Keratinocyte (primary cell): ENCODE measurements at regions not wholly inside any gene's neighbourhood (a gene's known extent, or its start where the extent isn't known, plus 50 kb on each side); places are given as distances from the start of the nearest gene placed in this dataset.

Source experiments
- DNase-seq: peaks from one replicate; pipeline ENCODE4 v3.0.0-alpha.2; 2011; ENCODE audit warnings: low read depth, missing footprints, low spot score
- FAIRE-seq: peaks from 2 replicates; lab custom pipeline; 2011; peaks lifted over from hg19 to GRCh38; lab: Jason Lieb, UNC
- H2AFZ ChIP-seq: 2 replicates; pipeline ENCODE4 v1.6.0; 2012; ENCODE audit warnings: low read length, control low read depth, inconsistent platforms; ENCODE audit not compliant: control insufficient read depth
- H3K27ac ChIP-seq: 2 replicates; pipeline ENCODE4 v1.5.1; 2011; ENCODE audit warnings: low read length; ENCODE audit not compliant: control insufficient read depth, insufficient read depth
- H3K27me3 ChIP-seq: 3 replicates; pipeline ENCODE4 v1.6.0; 2011; ENCODE audit warnings: low read length; ENCODE audit not compliant: control insufficient read depth, insufficient read depth; ENCODE audit errors: extremely low read depth
- H3K36me3 ChIP-seq, 2 experiments: 2 replicates in 1 of 2; 3 replicates in 1 of 2; pipeline ENCODE4 v1.5.1; 2011; ENCODE audit warnings: low read length in 2 of 2, mild to moderate bottlenecking in 1 of 2; ENCODE audit not compliant: control insufficient read depth in 2 of 2, insufficient read depth in 2 of 2; ENCODE audit errors: extremely low read depth in 1 of 2
- H3K4me1 ChIP-seq: 3 replicates; pipeline ENCODE4 v1.5.1; 2011; ENCODE audit warnings: low read length; ENCODE audit not compliant: control insufficient read depth, insufficient read depth; ENCODE audit errors: extremely low read depth
- H3K4me2 ChIP-seq: 3 replicates; pipeline ENCODE4 v1.6.0; 2011; ENCODE audit warnings: low read depth, low read length; ENCODE audit not compliant: control insufficient read depth, insufficient read depth; ENCODE audit errors: extremely low read depth
- H3K4me3 ChIP-seq, 3 experiments: fragments of 200-600 bp in 1 of 3; sonication (generic) in 1 of 3; 2 replicates in 2 of 3; 3 replicates in 1 of 3; pipeline ENCODE4 v1.5.1; 2011 to 2016; ENCODE audit warnings: low read length in 3 of 3, mild to moderate bottlenecking in 3 of 3, control low read depth in 2 of 3, inconsistent platforms in 1 of 3, low read depth in 1 of 3, mixed read lengths in 1 of 3, mixed run types in 1 of 3, moderate library complexity in 1 of 3; ENCODE audit not compliant: control insufficient read depth in 2 of 3, insufficient read depth in 2 of 3; ENCODE audit errors: extremely low read depth in 1 of 3
- H3K79me2 ChIP-seq: 2 replicates; pipeline ENCODE4 v1.6.0; 2012; ENCODE audit warnings: low read length; ENCODE audit not compliant: control insufficient read depth, insufficient read depth
- H3K9ac ChIP-seq: 3 replicates; pipeline ENCODE4 v1.6.0; 2011; ENCODE audit warnings: low read length; ENCODE audit not compliant: control insufficient read depth, insufficient read depth; ENCODE audit errors: extremely low read depth
- H3K9me1 ChIP-seq: 3 replicates; pipeline ENCODE4 v1.6.0; 2011; ENCODE audit warnings: low read length; ENCODE audit not compliant: control insufficient read depth, insufficient read depth; ENCODE audit errors: extremely low read depth
- H3K9me3 ChIP-seq: 2 replicates; pipeline ENCODE4 v1.5.1; 2012; ENCODE audit warnings: low read depth, low read length; ENCODE audit not compliant: control insufficient read depth
- H4K20me1 ChIP-seq: 3 replicates; pipeline ENCODE4 v1.6.0; 2011; ENCODE audit warnings: low read length; ENCODE audit not compliant: control insufficient read depth, insufficient read depth; ENCODE audit errors: extremely low read depth
- EZH2 ChIP-seq: IDR thresholded peaks from one replicate; pipeline ENCODE4 v1.6.1; 2012; ENCODE audit warnings: inconsistent platforms, mild to moderate bottlenecking, low read length, moderate library complexity
- dilution Hi-C: fragments of 300-500 bp; cut with MboI; formaldehyde crosslinking; loops from one replicate; pipeline ENCODE4 v1.7.0; 2020; ENCODE audit warnings: low sequenced_read_pairs; ENCODE audit not compliant: extremely low pct_ligation_motif_present
- TF ChIP-seq, protein P1 (sequence below), 3 experiments: IDR thresholded peaks in 1 of 3; conservative IDR thresholded peaks in 1 of 3; optimal IDR thresholded peaks in 1 of 3; 2 replicates in 2 of 3; 3 replicates in 1 of 3; pipeline versions ENCODE3 to v1.5.1; 2011; ENCODE audit warnings: low read length in 3 of 3, mild to moderate bottlenecking in 3 of 3, moderate library complexity in 2 of 3, control low read depth in 1 of 3, inconsistent platforms in 1 of 3; ENCODE audit not compliant: insufficient read depth in 2 of 3; ENCODE audit errors: extremely low read depth in 1 of 3

DNA sequence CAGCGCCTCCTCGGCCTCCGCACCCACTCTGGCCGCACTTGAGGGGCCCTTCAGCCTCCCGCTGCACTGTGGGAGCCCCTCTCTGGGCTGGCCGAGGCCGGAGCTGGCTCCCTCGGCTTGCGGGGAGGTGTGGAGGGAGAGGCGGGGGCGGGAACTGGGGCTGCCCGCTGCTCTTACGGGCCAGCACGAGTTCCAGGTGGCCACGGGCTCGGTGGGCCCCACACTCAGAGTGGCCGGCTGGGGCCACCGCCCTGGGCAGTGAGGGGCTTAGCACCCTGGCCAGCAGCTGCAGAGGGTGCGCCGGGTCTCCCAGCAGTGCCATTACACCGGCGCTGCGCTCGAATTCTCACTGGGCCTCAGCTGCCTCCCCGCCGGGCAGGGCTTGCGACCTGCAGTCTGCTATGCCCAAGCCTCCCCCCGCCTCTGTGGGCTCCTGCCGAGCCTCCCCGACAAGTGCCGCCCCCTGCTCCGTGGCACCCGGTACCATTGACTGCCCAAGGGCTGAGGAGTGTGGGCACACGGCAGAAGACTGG lies 167.1 kb upstream of the PLSCR5 start:
- FAIRE-seq, result no peak
- H3K4me2 ChIP-seq, result no peak overlapping the region
- no peaks in the 10 kb centered on the region for H4K20me1 ChIP-seq
- no peaks in the 10 kb centered on the region for H3K9me3 ChIP-seq
- no peaks in the 10 kb centered on the region for H3K9me1 ChIP-seq
- no peak for DNase-seq
- no peak overlapping the region for H3K4me3 ChIP-seq
- no peaks in the 10 kb centered on the region for H3K4me1 ChIP-seq
- TF ChIP-seq, protein P1, sequence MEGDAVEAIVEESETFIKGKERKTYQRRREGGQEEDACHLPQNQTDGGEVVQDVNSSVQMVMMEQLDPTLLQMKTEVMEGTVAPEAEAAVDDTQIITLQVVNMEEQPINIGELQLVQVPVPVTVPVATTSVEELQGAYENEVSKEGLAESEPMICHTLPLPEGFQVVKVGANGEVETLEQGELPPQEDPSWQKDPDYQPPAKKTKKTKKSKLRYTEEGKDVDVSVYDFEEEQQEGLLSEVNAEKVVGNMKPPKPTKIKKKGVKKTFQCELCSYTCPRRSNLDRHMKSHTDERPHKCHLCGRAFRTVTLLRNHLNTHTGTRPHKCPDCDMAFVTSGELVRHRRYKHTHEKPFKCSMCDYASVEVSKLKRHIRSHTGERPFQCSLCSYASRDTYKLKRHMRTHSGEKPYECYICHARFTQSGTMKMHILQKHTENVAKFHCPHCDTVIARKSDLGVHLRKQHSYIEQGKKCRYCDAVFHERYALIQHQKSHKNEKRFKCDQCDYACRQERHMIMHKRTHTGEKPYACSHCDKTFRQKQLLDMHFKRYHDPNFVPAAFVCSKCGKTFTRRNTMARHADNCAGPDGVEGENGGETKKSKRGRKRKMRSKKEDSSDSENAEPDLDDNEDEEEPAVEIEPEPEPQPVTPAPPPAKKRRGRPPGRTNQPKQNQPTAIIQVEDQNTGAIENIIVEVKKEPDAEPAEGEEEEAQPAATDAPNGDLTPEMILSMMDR (optimal IDR thresholded peaks at IDR 0.05 in 1 of 3, IDR thresholded peaks at IDR 0.05 in 1 of 3, conservative IDR thresholded peaks at IDR 0.05 in 1 of 3; ENCODE audit: extremely low read depth in 1 of 3, insufficient read depth in 2 of 3, low read length in 3 of 3), result no peak
- no peak for TF ChIP-seq EZH2
- dilution Hi-C loops, result no loop called here
- H3K27ac ChIP-seq, result no peak overlapping the region
- H2AFZ ChIP-seq, result no peak overlapping the region
- no peaks in the 10 kb centered on the region for H3K36me3 ChIP-seq
- no peak overlapping the region for H3K9ac ChIP-seq
- no peaks in the 10 kb centered on the region for H3K27me3 ChIP-seq
- no peaks in the 10 kb centered on the region for H3K79me2 ChIP-seq

- no peaks in the 10 kb centered on the region for H3K79me2 ChIP-seq
- dilution Hi-C loops, result no loop called here
- DNase-seq (no peak), FAIRE-seq (no peak)
- no peaks in the 10 kb centered on the region for H3K4me1 ChIP-seq
- TF ChIP-seq, protein P1 (optimal IDR thresholded peaks at IDR 0.05 in 1 of 3, IDR thresholded peaks at IDR 0.05 in 1 of 3, conservative IDR thresholded peaks at IDR 0.05 in 1 of 3; ENCODE audit: extremely low read depth in 1 of 3, insufficient read depth in 2 of 3, low read length in 3 of 3), result no peak
- no peak for TF ChIP-seq EZH2
- no peaks in the 10 kb centered on the region for H3K36me3 ChIP-seq
- no peak overlapping the region for H3K27ac ChIP-seq
- H3K27me3 ChIP-seq, result no peaks in the 10 kb centered on the region
- no peak overlapping the region for H2AFZ ChIP-seq
- no peaks in the 10 kb centered on the region for H3K9me3 ChIP-seq
- no peaks in the 10 kb centered on the region for H4K20me1 ChIP-seq
- H3K9me1 ChIP-seq, result no peaks in the 10 kb centered on the region
- no peak overlapping the region for H3K4me2 ChIP-seq
- H3K9ac ChIP-seq, result no peak overlapping the region
- H3K4me3 ChIP-seq, result no peak overlapping the region
Observed at GRCh38 chr3:146770881-146771280, 165.7 kb upstream of the PLSCR5 start.
